Liver (tissue), 3 donors: ENCODE measurements at regions not wholly inside any gene's neighbourhood (a gene's known extent, or its start where the extent isn't known, plus 50 kb on each side); places are given as distances from the start of the nearest gene placed in this dataset.

Source experiments
- CTCF ChIP-seq: fragments of 150-350 bp; IDR thresholded peaks from 2 replicates; pipeline ENCODE4 v1.5.1; 2017; ENCODE audit warnings: improper control_type of control experiment, low read depth, low read length; ENCODE audit not compliant: missing input control
- EGR1 ChIP-seq, 2 donors: IDR thresholded peaks; 2 replicates each; pipeline ENCODE4 v1.6.1; 2016 to 2018; ENCODE audit warnings: antibody characterized with exemption in 2 of 2, low read depth in 2 of 2
- GABPA ChIP-seq, 2 donors: IDR thresholded peaks in 1 of 2; conservative IDR thresholded peaks in 1 of 2; 2 replicates each; pipeline ENCODE4 v1.6.1; 2016; ENCODE audit warnings: antibody characterized with exemption in 2 of 2, mild to moderate bottlenecking in 1 of 2, moderate library complexity in 1 of 2
- JUND ChIP-seq, 2 donors: IDR thresholded peaks; 2 replicates each; pipeline ENCODE4 v1.6.1; 2016; ENCODE audit warnings: antibody characterized with exemption in 2 of 2
- MAX ChIP-seq: IDR thresholded peaks from 2 replicates; pipeline ENCODE4 v1.6.1; 2016; ENCODE audit warnings: antibody characterized with exemption
- TAF1 ChIP-seq: conservative IDR thresholded peaks from 2 replicates; pipeline ENCODE4 v1.6.1; 2016; ENCODE audit warnings: antibody characterized with exemption, mild to moderate bottlenecking
- YY1 ChIP-seq: IDR thresholded peaks from 2 replicates; pipeline ENCODE4 v1.6.1; 2016; ENCODE audit warnings: antibody characterized with exemption, mild to moderate bottlenecking
- ZBTB33 ChIP-seq: IDR thresholded peaks from 2 replicates; pipeline ENCODE4 v1.6.1; 2016; ENCODE audit warnings: antibody characterized with exemption
- donor health status: healthy.
- donor health status: healthy.

- TF ChIP-seq CTCF (no peak), JUND (IDR thresholded peaks at IDR 0.05) (no peak), ZBTB33 (no peak), YY1 (no peak), EGR1 (IDR thresholded peaks at IDR 0.05; ENCODE audit: low read depth in 2 of 2) (no peak), MAX (no peak), GABPA (IDR thresholded peaks at IDR 0.05 in 1 of 2, conservative IDR thresholded peaks at IDR 0.05 in 1 of 2) (no peak), TAF1 (no peak)
Measured at GRCh38 chr11:29352273-29352795, 664.5 kb downstream of the KCNA4 start.
